ENCODE measurements at regions not wholly inside any gene's neighbourhood (a gene's known extent, or its start where the extent isn't known, plus 50 kb on each side); places are given as distances from the start of the nearest gene placed in this dataset.

DNA sequence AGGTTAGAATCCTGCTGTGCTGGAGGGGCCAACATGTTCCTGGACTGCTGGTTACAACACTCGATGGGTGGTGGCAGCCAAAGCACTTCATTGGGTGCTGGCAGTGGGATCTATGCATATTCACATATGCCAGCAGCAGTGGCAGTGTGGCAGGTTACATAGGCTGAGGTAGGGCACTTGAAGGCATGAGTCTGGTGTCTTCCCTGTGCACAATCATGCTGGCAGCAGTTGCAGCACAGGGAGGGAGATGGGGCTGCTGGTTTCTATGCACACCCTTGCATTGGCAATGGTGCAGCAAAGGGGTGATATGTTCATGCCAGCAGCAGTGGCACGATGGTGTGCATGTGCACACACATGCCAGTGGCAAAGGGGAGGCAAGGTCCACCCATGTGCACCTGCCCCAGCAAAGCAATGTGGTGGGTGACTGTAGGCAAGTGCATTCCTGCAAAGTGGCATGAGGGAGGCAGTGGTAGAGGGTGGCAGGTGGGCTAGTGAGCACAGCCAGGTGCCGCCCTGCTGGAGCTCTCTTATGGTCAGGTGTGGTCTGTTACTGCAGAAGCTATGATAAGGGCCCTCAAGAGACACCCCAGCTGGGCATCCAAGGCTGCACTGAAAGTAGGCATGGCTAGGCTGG is 356.2 kb upstream of the STEAP1 start:
- TF ChIP-seq MYBL2 (IDR thresholded peaks at IDR 0.05; ENCODE audit: low read depth) (no peak), MYBL2 (CRISPR knock-in tag; IDR thresholded peaks at IDR 0.05; ENCODE audit: borderline replicate concordance) (no peak), BHLHE40 (IDR thresholded peaks at IDR 0.05; ENCODE audit: low read length) (no peak), GATA2 (CRISPR knock-in tag; IDR thresholded peaks at IDR 0.05) (no peak), FOS (IDR thresholded peaks at IDR 0.05; ENCODE audit: extremely low read depth, insufficient read length) (no peak)
- TF ChIP-seq, protein P1, sequence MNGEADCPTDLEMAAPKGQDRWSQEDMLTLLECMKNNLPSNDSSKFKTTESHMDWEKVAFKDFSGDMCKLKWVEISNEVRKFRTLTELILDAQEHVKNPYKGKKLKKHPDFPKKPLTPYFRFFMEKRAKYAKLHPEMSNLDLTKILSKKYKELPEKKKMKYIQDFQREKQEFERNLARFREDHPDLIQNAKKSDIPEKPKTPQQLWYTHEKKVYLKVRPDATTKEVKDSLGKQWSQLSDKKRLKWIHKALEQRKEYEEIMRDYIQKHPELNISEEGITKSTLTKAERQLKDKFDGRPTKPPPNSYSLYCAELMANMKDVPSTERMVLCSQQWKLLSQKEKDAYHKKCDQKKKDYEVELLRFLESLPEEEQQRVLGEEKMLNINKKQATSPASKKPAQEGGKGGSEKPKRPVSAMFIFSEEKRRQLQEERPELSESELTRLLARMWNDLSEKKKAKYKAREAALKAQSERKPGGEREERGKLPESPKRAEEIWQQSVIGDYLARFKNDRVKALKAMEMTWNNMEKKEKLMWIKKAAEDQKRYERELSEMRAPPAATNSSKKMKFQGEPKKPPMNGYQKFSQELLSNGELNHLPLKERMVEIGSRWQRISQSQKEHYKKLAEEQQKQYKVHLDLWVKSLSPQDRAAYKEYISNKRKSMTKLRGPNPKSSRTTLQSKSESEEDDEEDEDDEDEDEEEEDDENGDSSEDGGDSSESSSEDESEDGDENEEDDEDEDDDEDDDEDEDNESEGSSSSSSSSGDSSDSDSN (IDR thresholded peaks at IDR 0.05; ENCODE audit: borderline replicate concordance in 1 of 2, low read depth in 2 of 2, low read length in 2 of 2), result no peak
- TF ChIP-seq, protein P2, sequence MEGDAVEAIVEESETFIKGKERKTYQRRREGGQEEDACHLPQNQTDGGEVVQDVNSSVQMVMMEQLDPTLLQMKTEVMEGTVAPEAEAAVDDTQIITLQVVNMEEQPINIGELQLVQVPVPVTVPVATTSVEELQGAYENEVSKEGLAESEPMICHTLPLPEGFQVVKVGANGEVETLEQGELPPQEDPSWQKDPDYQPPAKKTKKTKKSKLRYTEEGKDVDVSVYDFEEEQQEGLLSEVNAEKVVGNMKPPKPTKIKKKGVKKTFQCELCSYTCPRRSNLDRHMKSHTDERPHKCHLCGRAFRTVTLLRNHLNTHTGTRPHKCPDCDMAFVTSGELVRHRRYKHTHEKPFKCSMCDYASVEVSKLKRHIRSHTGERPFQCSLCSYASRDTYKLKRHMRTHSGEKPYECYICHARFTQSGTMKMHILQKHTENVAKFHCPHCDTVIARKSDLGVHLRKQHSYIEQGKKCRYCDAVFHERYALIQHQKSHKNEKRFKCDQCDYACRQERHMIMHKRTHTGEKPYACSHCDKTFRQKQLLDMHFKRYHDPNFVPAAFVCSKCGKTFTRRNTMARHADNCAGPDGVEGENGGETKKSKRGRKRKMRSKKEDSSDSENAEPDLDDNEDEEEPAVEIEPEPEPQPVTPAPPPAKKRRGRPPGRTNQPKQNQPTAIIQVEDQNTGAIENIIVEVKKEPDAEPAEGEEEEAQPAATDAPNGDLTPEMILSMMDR (IDR thresholded peaks at IDR 0.05 in 2 of 3, conservative IDR thresholded peaks at IDR 0.05 in 1 of 3; ENCODE audit: insufficient read depth in 2 of 3, low read depth in 1 of 3, low read length in 3 of 3), result no peak

Data from K562 (cell line).